ENCODE measurements at regions not wholly inside any gene's neighbourhood (a gene's known extent, or its start where the extent isn't known, plus 50 kb on each side); places are given as distances from the start of the nearest gene placed in this dataset.
"Not testable (repeated sequence)": the region's sequence is repeated elsewhere in the genome, so short reads cannot be mapped to it uniquely, and the experiment has no call there.

GRCh38 chr13:23050126-23050525 lies 130.7 kb upstream of the SGCG start:
- Histone ChIP-seq H3K36me3 (no peaks in the 10 kb centered on the region), H3K4me3 (no peak overlapping the region), H3K4me1 (no peaks in the 10 kb centered on the region), H3K9me3 (no peaks in the 10 kb centered on the region), H3K27ac (no peak overlapping the region), H3K27me3 (no peaks in the 10 kb centered on the region)
- WGBS, 5 donors = 31 to 58% (median 47%) methylated on average over 3 of the region's 3 CpGs
- DNase-seq = no peak
- intact Hi-C loops (cut with DNase I; ENCODE audit: low total_unique reads) = no loop called here
- TF ChIP-seq CTCF (IDR thresholded peaks at IDR 0.05) (no peak), POLR2A (IDR thresholded peaks at IDR 0.05) (no peak), POLR2AphosphoS5 (IDR thresholded peaks at IDR 0.05) (no peak), EP300 (IDR thresholded peaks at IDR 0.05) (no peak)

GRCh38 chr13:23053711-23054110 lies 127.1 kb upstream of the SGCG start:
- H3K4me3 ChIP-seq; H3K27me3 ChIP-seq; H3K4me1 ChIP-seq; DNase-seq; H3K27ac ChIP-seq; intact Hi-C loops (cut with DNase I; ENCODE audit: low total_unique reads); H3K9me3 ChIP-seq; H3K36me3 ChIP-seq: not testable (repeated sequence)
- WGBS, 5 donors = 69 to 77% (median 72%) methylated on average over 5 of the region's 5 CpGs

GRCh38 chr13:23059173-23059572 lies 121.6 kb upstream of the SGCG start:
- H3K36me3 ChIP-seq = no peaks in the 10 kb centered on the region
- TF ChIP-seq EP300 (IDR thresholded peaks at IDR 0.05) = no peak
- no peak for TF ChIP-seq CTCF (IDR thresholded peaks at IDR 0.05)
- no peak for TF ChIP-seq POLR2A (IDR thresholded peaks at IDR 0.05)
- TF ChIP-seq POLR2AphosphoS5 (IDR thresholded peaks at IDR 0.05) = no peak
- no peak overlapping the region for H3K27ac ChIP-seq
- no peak overlapping the region for H3K4me3 ChIP-seq
- H3K27me3 ChIP-seq = no peaks in the 10 kb centered on the region
- intact Hi-C loops (cut with DNase I; ENCODE audit: low total_unique reads) = no loop called here
- no peaks in the 10 kb centered on the region for H3K4me1 ChIP-seq
- no peak for DNase-seq
- H3K9me3 ChIP-seq = no peaks in the 10 kb centered on the region

GRCh38 chr13:23060959-23061358 lies 119.8 kb upstream of the SGCG start:
- H3K9me3 ChIP-seq = no peaks in the 10 kb centered on the region
- TF ChIP-seq POLR2AphosphoS5 (IDR thresholded peaks at IDR 0.05) (no peak), EP300 (IDR thresholded peaks at IDR 0.05) (no peak), CTCF (IDR thresholded peaks at IDR 0.05) (no peak), POLR2A (IDR thresholded peaks at IDR 0.05) (no peak)
- H3K4me1 ChIP-seq = no peaks in the 10 kb centered on the region
- no peak overlapping the region for H3K4me3 ChIP-seq
- no peaks in the 10 kb centered on the region for H3K27me3 ChIP-seq
- 70 to 88% (median 87%) methylated on average over 1 of the region's 1 CpG; no CpG with 5 or more reads in 1 of the 5 donors for WGBS, 5 donors
- no peak overlapping the region for H3K27ac ChIP-seq
- DNase-seq = no peak
- H3K36me3 ChIP-seq = no peaks in the 10 kb centered on the region
- intact Hi-C loops (cut with DNase I; ENCODE audit: low total_unique reads) = no loop called here

- no peaks in the 10 kb centered on the region for H3K27me3 ChIP-seq
- no peaks in the 10 kb centered on the region for H3K36me3 ChIP-seq
- no peak for DNase-seq
- H3K4me1 ChIP-seq = no peaks in the 10 kb centered on the region
- no peaks in the 10 kb centered on the region for H3K9me3 ChIP-seq
- no peak overlapping the region for H3K4me3 ChIP-seq
- intact Hi-C loops (cut with DNase I; ENCODE audit: low total_unique reads) = no loop called here
- H3K27ac ChIP-seq = no peak overlapping the region
- TF ChIP-seq EP300 (IDR thresholded peaks at IDR 0.05) (no peak), POLR2AphosphoS5 (IDR thresholded peaks at IDR 0.05) (no peak), POLR2A (IDR thresholded peaks at IDR 0.05) (no peak), CTCF (IDR thresholded peaks at IDR 0.05) (no peak)
- 64 to 82% (median 80%) methylated on average over 5 of the region's 5 CpGs for WGBS, 5 donors
These were observed 113.7 kb upstream of the SGCG start for GRCh38 chr13:23067129-23067528.
